PC-3 (cell line): ENCODE measurements at regions not wholly inside any gene's neighbourhood (a gene's known extent, or its start where the extent isn't known, plus 50 kb on each side); places are given as distances from the start of the nearest gene placed in this dataset.

ENCODE experiments used
- ATAC-seq: fragments of 200-7000 bp; cut with Tn5 transposase; 2 replicates; pipeline ENCODE4 v1.9.1; 2020; ENCODE audit warnings: mild to moderate bottlenecking, moderate library complexity
- BruUV-seq: library from RNA; stranded (reverse); fragments of 400-500 nt; replicated peaks from 2 replicates; lab custom pipeline; 2021; lab: Mats Ljungman, UMichigan
- CTCF ChIA-PET: fragments of 300-600 bp; sonication (Branson Sonifier 250); formaldehyde crosslinking; loops from one replicate; lab custom pipeline; 2022; ENCODE audit warnings: antibody characterized with exemption; lab: Charles Lee
- POLR2A ChIA-PET: fragments of 300-600 bp; sonication (Branson Sonifier 250); formaldehyde crosslinking; loops from one replicate; lab custom pipeline; 2022; ENCODE audit warnings: antibody characterized with exemption; ENCODE audit not compliant: unreplicated experiment; lab: Charles Lee
- DNase-seq: peaks from one replicate; pipeline ENCODE4 v3.0.0-alpha.2; 2015
- H2AFZ ChIP-seq: fragments of 300-600 bp; sonication (generic); 2 replicates; pipeline ENCODE4 v1.6.0; 2016; ENCODE audit warnings: antibody characterized with exemption, low read length
- H3F3A ChIP-seq: fragments of 300-600 bp; sonication (generic); one replicate; pipeline ENCODE4 v1.6.0; 2017; ENCODE audit warnings: antibody characterized with exemption, low read length, control low read depth, mild to moderate bottlenecking; ENCODE audit not compliant: unreplicated experiment
- H3K27ac ChIP-seq: fragments of 300-600 bp; sonication (generic); 2 replicates; pipeline ENCODE4 v1.5.1; 2016; ENCODE audit warnings: mild to moderate bottlenecking, low read length
- H3K27me3 ChIP-seq: fragments of 300-600 bp; sonication (generic); 2 replicates; pipeline ENCODE4 v1.6.1; 2016; ENCODE audit warnings: low read length, mixed read lengths
- H3K36me3 ChIP-seq: fragments of 300-600 bp; sonication (generic); 2 replicates; pipeline ENCODE4 v1.6.1; 2016; ENCODE audit warnings: low read depth, mixed run types, low read length, mixed read lengths
- H3K4me1 ChIP-seq: fragments of 300-600 bp; sonication (generic); 2 replicates; pipeline ENCODE4 v1.5.1; 2016; ENCODE audit warnings: low read length; ENCODE audit not compliant: insufficient read depth
- H3K4me2 ChIP-seq: fragments of 300-600 bp; sonication (generic); 2 replicates; pipeline ENCODE4 v1.6.0; 2016; ENCODE audit warnings: low read length
- H3K4me3 ChIP-seq: fragments of 300-600 bp; sonication (generic); 2 replicates; pipeline ENCODE4 v1.5.1; 2016; ENCODE audit warnings: mild to moderate bottlenecking, low read length, mixed read lengths
- H3K79me2 ChIP-seq: fragments of 300-600 bp; sonication (generic); 2 replicates; pipeline ENCODE4 v1.6.1; 2017; ENCODE audit warnings: low read length, mixed read lengths
- H3K9ac ChIP-seq: fragments of 300-600 bp; sonication (generic); 2 replicates; pipeline ENCODE4 v1.6.0; 2016; ENCODE audit warnings: mild to moderate bottlenecking, low read length
- H3K9me2 ChIP-seq: fragments of 300-600 bp; sonication (generic); replicated peaks from 2 replicates; pipeline ENCODE4 v1.6.1; 2016; ENCODE audit warnings: mixed run types, low read length, mixed read lengths
- H3K9me3 ChIP-seq: fragments of 300-600 bp; sonication (generic); 2 replicates; pipeline ENCODE4 v1.6.1; 2016; ENCODE audit warnings: low read length, mixed read lengths
- H4K20me1 ChIP-seq: fragments of 300-600 bp; sonication (generic); 2 replicates; pipeline ENCODE4 v1.6.1; 2016; ENCODE audit warnings: low read length, mixed read lengths
- CTCF ChIP-seq: fragments of 300-600 bp; sonication (generic); conservative IDR thresholded peaks from 2 replicates; pipeline ENCODE4 v1.5.1; 2017; ENCODE audit warnings: antibody characterized with exemption, low read depth, mild to moderate bottlenecking, low read length
- EZH2 ChIP-seq: fragments of 300-600 bp; sonication (generic); IDR thresholded peaks from one replicate; pipeline ENCODE4 v1.6.1; 2017; ENCODE audit warnings: antibody characterized with exemption, mild to moderate bottlenecking, low read length; ENCODE audit not compliant: unreplicated experiment
- EZH2phosphoT487 ChIP-seq: fragments of 300-600 bp; sonication (generic); IDR thresholded peaks from 2 replicates; pipeline ENCODE4 v1.6.1; 2018; ENCODE audit warnings: mild to moderate bottlenecking, antibody characterized with exemption, low read length, borderline replicate concordance
- intact Hi-C: fragments of 100-400 bp; cut with micrococcal nuclease; formaldehyde crosslinking; loops from 2 replicates; pipeline ENCODE4 v1.9.0; 2023

DNA sequence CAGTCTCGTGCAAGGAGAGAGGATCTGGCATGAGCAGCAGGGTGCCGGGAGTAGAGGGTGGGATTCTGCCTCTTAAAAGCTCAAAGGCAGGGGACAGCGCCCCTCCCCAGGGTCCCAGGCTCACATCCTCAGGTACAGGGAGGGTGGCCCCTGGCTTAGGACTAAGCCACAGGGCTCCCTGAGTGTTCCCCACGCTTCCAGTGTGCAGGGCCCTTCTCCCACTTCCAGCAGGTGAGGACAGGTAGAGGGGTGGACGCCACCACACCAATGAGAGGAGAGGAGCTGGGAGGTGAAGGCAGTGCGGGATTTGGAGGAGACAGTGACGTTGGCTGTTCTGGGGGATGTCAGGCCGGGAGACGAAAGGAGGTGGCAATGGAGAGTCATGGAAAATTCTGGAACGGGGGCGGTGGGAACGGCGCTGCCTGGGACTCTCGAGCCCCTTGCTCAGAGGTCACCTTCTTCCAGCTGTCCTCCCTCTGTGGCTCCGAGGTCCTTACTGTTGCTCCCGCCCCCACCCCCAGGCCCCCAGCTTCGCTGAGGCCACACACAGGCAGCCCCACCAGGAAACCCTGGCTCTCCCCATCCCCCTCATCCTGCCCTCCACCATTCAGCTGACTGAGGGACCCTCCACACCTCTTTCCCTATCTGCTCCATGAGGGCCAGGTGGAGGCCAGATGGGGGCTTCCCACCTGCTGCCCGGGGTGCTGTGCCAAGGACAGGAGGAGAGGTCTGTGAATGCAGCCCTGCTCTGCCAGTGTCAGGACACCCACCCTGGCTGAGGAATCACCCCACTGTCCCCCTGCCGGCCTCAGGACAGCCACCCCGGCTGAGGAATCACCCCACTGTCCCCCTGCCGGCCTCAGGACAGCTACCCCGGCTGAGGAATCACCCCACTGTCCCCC, 57.7 kb upstream of the ACSF3 start:
- Histone ChIP-seq H4K20me1 (no peaks in the 10 kb centered on the region), H3K4me3 (no peak overlapping the region), H3K4me1 (no peaks in the 10 kb centered on the region), H3K27ac (no peak overlapping the region), H3K27me3 (peaks cover 17% of the 10 kb centered on the region), H3K9ac (no peak overlapping the region), H3F3A (no peaks in the 10 kb centered on the region), H3K4me2 (no peak overlapping the region), H3K79me2 (no peaks in the 10 kb centered on the region), H3K9me3 (no peaks in the 10 kb centered on the region), H3K9me2 (no peaks in the 10 kb centered on the region), H3K36me3 (no peaks in the 10 kb centered on the region), H2AFZ (no peak overlapping the region)
- TF ChIP-seq CTCF: no peak
- no peak for TF ChIP-seq EZH2phosphoT487
- TF ChIP-seq EZH2: no peak
- no TSS peak for BruUV-seq
- ChIA-PET CTCF (no interaction called here), POLR2A (no interaction called here)
- no peak for ATAC-seq
- intact Hi-C loops: no loop called here
- DNase-seq: no peak

DNA sequence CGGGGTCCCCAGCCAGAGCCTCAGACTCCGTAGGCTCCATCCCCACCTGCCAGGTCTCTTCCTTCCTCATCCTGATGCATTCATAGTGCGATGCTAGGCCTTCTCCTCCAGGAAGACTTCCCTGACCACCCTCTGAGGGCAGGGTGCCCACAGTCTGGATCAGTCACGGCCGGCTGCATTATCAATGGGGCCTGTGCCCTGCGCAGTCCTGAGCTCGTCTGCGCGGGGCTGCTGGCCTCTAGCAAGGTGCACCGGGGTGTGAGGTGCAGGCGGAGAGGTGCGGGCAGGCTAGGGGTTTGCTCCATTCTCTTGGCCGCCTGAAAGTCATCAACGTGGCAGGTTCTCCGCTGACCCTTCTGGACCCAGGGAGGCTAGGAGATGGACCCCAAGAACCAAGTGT, 56.9 kb upstream of the ACSF3 start:
- Histone ChIP-seq H4K20me1 (no peaks in the 10 kb centered on the region), H3K4me2 (no peak overlapping the region), H3K9me2 (no peaks in the 10 kb centered on the region), H3F3A (no peaks in the 10 kb centered on the region), H3K4me3 (no peak overlapping the region), H2AFZ (no peak overlapping the region), H3K27me3 (peaks cover 10% of the 10 kb centered on the region), H3K9ac (no peak overlapping the region), H3K27ac (no peak overlapping the region), H3K36me3 (no peaks in the 10 kb centered on the region), H3K79me2 (no peaks in the 10 kb centered on the region), H3K9me3 (no peaks in the 10 kb centered on the region), H3K4me1 (no peaks in the 10 kb centered on the region)
- intact Hi-C loops: no loop called here
- ATAC-seq (no peak), DNase-seq (no peak)
- no TSS peak for BruUV-seq
- POLR2A ChIA-PET: no interaction called here
- TF ChIP-seq CTCF (no peak), EZH2 (no peak), EZH2phosphoT487 (no peak)
- CTCF ChIA-PET: no interaction called here
